Subcutaneous abdominal adipose tissue (tissue), 5 donors: ENCODE measurements at regions not wholly inside any gene's neighbourhood (a gene's known extent, or its start where the extent isn't known, plus 50 kb on each side); places are given as distances from the start of the nearest gene placed in this dataset.
"Not testable (repeated sequence)": the region's sequence is repeated elsewhere in the genome, so short reads cannot be mapped to it uniquely, and the experiment has no call there.

Source experiments
- H3K27ac ChIP-seq: one replicate; pipeline ENCODE4 v1.7.0; 2013; ENCODE audit warnings: low read depth, mild to moderate bottlenecking, inconsistent platforms, low read length, moderate library complexity
- H3K27me3 ChIP-seq, 5 donors: one replicate each; pipeline ENCODE4 v1.7.0; 2013; ENCODE audit warnings: low read length in 5 of 5, inconsistent platforms in 1 of 5; ENCODE audit not compliant: control insufficient read depth in 5 of 5, insufficient read depth in 4 of 5
- H3K36me3 ChIP-seq, 5 donors: one replicate each; pipeline ENCODE4 v1.7.0; 2013; ENCODE audit warnings: low read length in 5 of 5; ENCODE audit not compliant: control insufficient read depth in 5 of 5, insufficient read depth in 5 of 5
- H3K4me1 ChIP-seq, 5 donors: one replicate each; pipeline ENCODE4 v1.7.0; 2013; ENCODE audit warnings: low read length in 5 of 5, mild to moderate bottlenecking in 3 of 5, moderate library complexity in 1 of 5; ENCODE audit not compliant: control insufficient read depth in 5 of 5, insufficient read depth in 5 of 5
- H3K4me3 ChIP-seq, 5 donors: one replicate each; pipeline ENCODE4 v1.7.0; 2013; ENCODE audit warnings: low read length in 5 of 5, low read depth in 1 of 5
- H3K9ac ChIP-seq, 5 donors: one replicate each; pipeline ENCODE4 v1.7.0; 2013; ENCODE audit warnings: low read length in 5 of 5, mild to moderate bottlenecking in 4 of 5, moderate library complexity in 3 of 5
- H3K9me3 ChIP-seq, 5 donors: one replicate each; pipeline ENCODE4 v1.7.0; 2013; ENCODE audit warnings: low read length in 5 of 5; ENCODE audit not compliant: control insufficient read depth in 5 of 5
- donor health status: healthy.
- donor health status: healthy.
- donor health status: healthy.
- donor health status: healthy.
- donor health status: healthy.

DNA sequence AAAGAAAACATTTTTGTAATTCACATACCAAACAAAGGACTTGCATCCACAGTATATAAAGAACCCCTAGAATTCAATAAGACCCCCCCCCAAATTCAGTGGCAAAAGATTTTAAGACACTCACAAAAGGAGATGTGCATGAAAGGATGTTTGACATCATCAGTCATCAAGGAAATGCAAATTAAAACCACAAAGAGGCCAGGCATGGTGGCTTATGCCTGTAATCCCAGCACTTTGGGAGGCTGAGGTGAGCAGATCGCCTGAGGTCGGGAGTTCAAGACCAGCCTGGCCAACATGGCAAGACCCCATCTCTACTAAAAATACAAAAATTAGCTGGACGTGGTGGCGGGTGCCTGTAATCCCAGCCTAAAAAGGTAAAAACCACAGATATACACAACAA is 61.3 kb downstream of the AIPL1 start:
- not testable (repeated sequence) for H3K27ac ChIP-seq, H3K9ac ChIP-seq, H3K4me1 ChIP-seq, H3K36me3 ChIP-seq, H3K9me3 ChIP-seq, H3K4me3 ChIP-seq
- peaks cover 0 to 12% (median 0%) of the 10 kb centered on the region in 5 donors for H3K27me3 ChIP-seq

DNA sequence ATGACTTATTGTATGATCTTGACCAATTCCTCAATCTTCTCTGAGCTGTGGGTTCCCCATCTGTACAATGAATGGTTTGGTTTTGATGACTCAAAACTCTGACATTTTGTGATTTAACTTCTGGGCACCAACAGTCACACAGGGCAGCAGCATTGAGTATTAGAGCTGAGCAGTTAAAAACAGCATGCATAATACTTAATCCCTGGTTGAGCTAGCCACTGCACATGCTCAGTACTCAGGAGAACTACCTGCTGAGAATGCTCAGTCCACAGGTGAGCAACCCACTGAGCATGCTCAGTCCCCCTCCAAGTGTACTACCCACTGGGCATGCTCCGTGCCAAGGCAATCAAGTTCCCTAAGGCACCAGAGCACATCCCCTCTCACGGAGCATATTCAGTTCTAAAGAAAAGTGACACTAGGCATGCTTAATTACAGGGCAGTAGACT is 68.7 kb downstream of the AIPL1 start:
- Histone ChIP-seq H3K27ac (no peak overlapping the region), H3K4me3 (no peak overlapping the region), H3K36me3 (no peaks in the 10 kb centered on the region), H3K9me3 (no peaks in the 10 kb centered on the region), H3K9ac (no peak overlapping the region), H3K4me1 (peaks cover 0 to 6% (median 0%) of the 10 kb centered on the region in 5 donors), H3K27me3 (peaks cover 3 to 9% (median 5%) of the 10 kb centered on the region in 5 donors)

GRCh38 chr17:6365200-6365943 is 69.5 kb downstream of the AIPL1 start:
- no peak overlapping the region for H3K27ac ChIP-seq
- H3K4me3 ChIP-seq: no peak overlapping the region
- no peaks in the 10 kb centered on the region for H3K9me3 ChIP-seq
- H3K27me3 ChIP-seq: peaks cover 3 to 9% (median 5%) of the 10 kb centered on the region in 5 donors
- H3K4me1 ChIP-seq: peaks cover 0 to 9% (median 0%) of the 10 kb centered on the region in 5 donors
- no peak overlapping the region for H3K9ac ChIP-seq
- no peaks in the 10 kb centered on the region for H3K36me3 ChIP-seq

DNA sequence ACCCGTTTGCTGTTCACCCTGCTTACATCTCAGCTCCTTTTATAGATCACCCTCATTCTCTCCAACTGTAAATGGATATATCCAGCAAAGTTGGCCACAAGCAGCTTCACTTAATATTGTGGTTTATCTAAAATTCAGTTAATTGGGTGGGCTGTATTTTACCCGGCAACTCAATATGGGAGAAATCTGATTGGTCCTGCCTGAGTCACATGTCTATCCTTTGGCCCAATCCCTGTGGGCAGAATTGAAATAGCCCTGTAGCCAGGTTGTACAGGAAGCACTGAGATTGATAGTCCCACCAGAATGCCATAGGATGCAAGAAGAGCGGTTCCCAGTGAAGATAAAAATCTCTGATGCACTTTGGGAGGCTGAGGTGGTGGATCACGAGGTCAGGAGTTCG is 73.2 kb downstream of the AIPL1 start:
- Histone ChIP-seq H3K27me3 (peaks cover 3 to 13% (median 5%) of the 10 kb centered on the region in 5 donors), H3K9ac (no peak overlapping the region), H3K9me3 (no peaks in the 10 kb centered on the region), H3K4me1 (peaks cover 0 to 9% (median 0%) of the 10 kb centered on the region in 5 donors), H3K36me3 (no peaks in the 10 kb centered on the region), H3K4me3 (no peak overlapping the region), H3K27ac (no peak overlapping the region)

- H3K9me3 ChIP-seq: no peaks in the 10 kb centered on the region
- H3K9ac ChIP-seq: no peak overlapping the region
- H3K27ac ChIP-seq: no peak overlapping the region
- H3K27me3 ChIP-seq: peaks cover 0 to 7% (median 0%) of the 10 kb centered on the region in 5 donors
- H3K4me1 ChIP-seq: peaks cover 0 to 9% (median 0%) of the 10 kb centered on the region in 5 donors
- no peak overlapping the region for H3K4me3 ChIP-seq
- H3K36me3 ChIP-seq: no peaks in the 10 kb centered on the region
These were observed 76.8 kb downstream of the AIPL1 start for GRCh38 chr17:6358131-6358530.

- Histone ChIP-seq H3K9ac (no peak overlapping the region), H3K27ac (no peak overlapping the region), H3K36me3 (no peaks in the 10 kb centered on the region), H3K9me3 (no peaks in the 10 kb centered on the region), H3K27me3 (peaks cover 0 to 7% (median 3%) of the 10 kb centered on the region in 5 donors), H3K4me1 (peaks cover 0 to 7% (median 0%) of the 10 kb centered on the region in 5 donors), H3K4me3 (no peak overlapping the region)
These were observed 78.4 kb downstream of the AIPL1 start for GRCh38 chr17:6356562-6356961.

DNA sequence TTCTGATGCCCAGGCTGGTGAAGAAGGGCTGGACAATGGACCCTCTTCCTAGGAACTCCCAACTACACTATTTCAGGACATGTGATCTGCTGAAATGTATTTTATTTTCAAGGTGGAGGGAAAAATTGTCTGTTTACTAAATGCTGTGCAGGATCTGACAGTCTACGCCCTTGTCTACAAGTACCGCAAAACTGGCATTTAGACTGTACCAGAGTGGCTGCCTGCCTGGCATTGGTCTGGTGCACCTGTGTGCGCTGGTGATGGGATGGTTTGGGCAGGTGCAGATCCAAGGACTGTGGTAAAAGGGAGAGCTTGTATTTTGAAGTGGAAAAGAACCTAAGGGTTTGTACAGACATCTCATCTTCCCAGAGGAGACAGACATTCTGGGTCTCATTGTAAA is 79.7 kb downstream of the AIPL1 start:
- no peak overlapping the region for H3K4me3 ChIP-seq
- no peaks in the 10 kb centered on the region for H3K36me3 ChIP-seq
- H3K27ac ChIP-seq: no peak overlapping the region
- H3K27me3 ChIP-seq: peaks cover 0 to 10% (median 7%) of the 10 kb centered on the region in 5 donors
- no peaks in the 10 kb centered on the region for H3K4me1 ChIP-seq
- H3K9ac ChIP-seq: no peak overlapping the region
- no peaks in the 10 kb centered on the region for H3K9me3 ChIP-seq

DNA sequence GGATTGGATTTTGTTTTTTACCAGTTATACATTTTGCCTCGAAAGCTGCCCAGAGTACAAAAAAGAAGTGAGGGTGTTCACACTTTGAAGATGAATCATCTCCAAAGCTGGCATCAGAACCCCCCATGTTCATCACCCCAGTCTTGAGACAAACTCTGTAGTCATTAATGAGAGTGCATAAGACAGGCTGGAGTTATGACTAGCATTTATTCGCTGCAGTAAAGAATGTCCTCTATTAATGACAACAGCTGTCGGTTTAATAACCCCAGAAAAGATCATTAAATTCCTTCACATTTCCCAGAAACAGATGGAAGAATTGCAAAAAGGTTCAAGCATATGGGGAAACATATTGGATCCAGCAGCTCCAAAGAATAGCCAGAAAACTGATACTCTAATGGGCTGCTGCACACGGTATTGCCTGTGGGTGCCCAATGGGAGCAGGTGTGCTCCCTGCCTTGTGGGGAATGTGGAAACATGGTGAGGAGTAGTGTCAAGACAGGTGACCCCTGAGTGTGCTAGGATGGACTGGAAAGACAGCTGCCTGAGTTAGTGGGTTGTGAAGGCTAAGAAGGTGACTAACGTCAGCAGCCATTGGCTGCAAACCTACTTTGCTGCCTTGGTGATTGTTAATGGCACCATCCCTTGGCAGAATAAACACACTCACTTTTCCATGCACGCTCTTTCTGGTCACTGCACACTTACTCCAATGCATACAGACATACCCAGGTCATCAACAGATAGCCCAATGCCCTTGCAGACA is 81.9 kb downstream of the AIPL1 start:
- H3K36me3 ChIP-seq: no peaks in the 10 kb centered on the region
- peaks cover 0 to 6% (median 0%) of the 10 kb centered on the region in 5 donors for H3K4me1 ChIP-seq
- H3K27ac ChIP-seq: no peak overlapping the region

GRCh38 chr17:6352016-6352415 is 82.9 kb downstream of the AIPL1 start:
- H3K4me3 ChIP-seq: no peak overlapping the region
- H3K9me3 ChIP-seq: no peaks in the 10 kb centered on the region
- H3K9ac ChIP-seq: no peak overlapping the region
- peaks cover 0 to 6% (median 0%) of the 10 kb centered on the region in 5 donors for H3K4me1 ChIP-seq
- peaks cover 4 to 12% (median 8%) of the 10 kb centered on the region in 5 donors for H3K27me3 ChIP-seq
- no peaks in the 10 kb centered on the region for H3K36me3 ChIP-seq
- no peak overlapping the region for H3K27ac ChIP-seq

More for the DNA sequence above, 81.9 kb downstream of the AIPL1 start:
- Histone ChIP-seq H3K9ac (no peak overlapping the region), H3K9me3 (no peaks in the 10 kb centered on the region), H3K4me3 (no peak overlapping the region), H3K27me3 (peaks cover under 1 to 10% (median 8%) of the 10 kb centered on the region in 5 donors)

- peaks cover 4 to 17% (median 11%) of the 10 kb centered on the region in 5 donors for H3K27me3 ChIP-seq
- H3K9ac ChIP-seq: no peak overlapping the region
- no peaks in the 10 kb centered on the region for H3K9me3 ChIP-seq
- H3K4me1 ChIP-seq: peaks cover 0 to 6% (median 0%) of the 10 kb centered on the region in 5 donors
- no peaks in the 10 kb centered on the region for H3K36me3 ChIP-seq
- H3K4me3 ChIP-seq: no peak overlapping the region
- H3K27ac ChIP-seq: no peak overlapping the region
These were observed 84.1 kb downstream of the AIPL1 start for GRCh38 chr17:6350806-6351205.
